ENCODE measurements at regions not wholly inside any gene's neighbourhood (a gene's known extent, or its start where the extent isn't known, plus 50 kb on each side); places are given as distances from the start of the nearest gene placed in this dataset.

DNA sequence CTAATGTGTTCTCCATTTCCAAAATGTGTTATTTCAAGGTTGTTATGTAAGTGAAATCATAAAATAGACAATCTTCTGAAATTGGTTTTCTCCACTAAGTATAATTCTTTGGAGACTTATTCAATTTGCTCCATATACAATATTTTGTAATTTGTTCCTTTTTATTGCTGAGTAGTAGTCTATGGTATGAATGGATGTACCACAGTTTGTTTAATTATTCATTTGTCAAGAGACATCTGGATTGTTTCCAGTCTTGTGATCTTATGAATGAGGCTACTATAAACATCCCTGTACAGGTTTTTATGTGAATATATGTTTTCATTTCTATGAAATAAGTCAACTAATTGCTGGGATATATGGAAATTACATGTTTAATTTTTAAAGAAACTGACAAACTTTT is 652.6 kb upstream of the PLXNA2 start:
- H3K9me3 ChIP-seq: no peaks in the 10 kb centered on the region
- no peaks in the 10 kb centered on the region for H3K27me3 ChIP-seq
- no peaks in the 10 kb centered on the region for H3K36me3 ChIP-seq
- H3K27ac ChIP-seq: no peak overlapping the region
- in situ Hi-C loops (cut with MboI; ENCODE audit: low pct_ligation_motif_present in 1 of 4, low pct_unique_long_range_greater_than_20kb in 1 of 4, low sequenced_read_pairs in 3 of 4): no loop called here
- DNase-seq: no peak
- TF ChIP-seq POLR2A (IDR thresholded peaks at IDR 0.05): no peak
- TF ChIP-seq, protein P1, sequence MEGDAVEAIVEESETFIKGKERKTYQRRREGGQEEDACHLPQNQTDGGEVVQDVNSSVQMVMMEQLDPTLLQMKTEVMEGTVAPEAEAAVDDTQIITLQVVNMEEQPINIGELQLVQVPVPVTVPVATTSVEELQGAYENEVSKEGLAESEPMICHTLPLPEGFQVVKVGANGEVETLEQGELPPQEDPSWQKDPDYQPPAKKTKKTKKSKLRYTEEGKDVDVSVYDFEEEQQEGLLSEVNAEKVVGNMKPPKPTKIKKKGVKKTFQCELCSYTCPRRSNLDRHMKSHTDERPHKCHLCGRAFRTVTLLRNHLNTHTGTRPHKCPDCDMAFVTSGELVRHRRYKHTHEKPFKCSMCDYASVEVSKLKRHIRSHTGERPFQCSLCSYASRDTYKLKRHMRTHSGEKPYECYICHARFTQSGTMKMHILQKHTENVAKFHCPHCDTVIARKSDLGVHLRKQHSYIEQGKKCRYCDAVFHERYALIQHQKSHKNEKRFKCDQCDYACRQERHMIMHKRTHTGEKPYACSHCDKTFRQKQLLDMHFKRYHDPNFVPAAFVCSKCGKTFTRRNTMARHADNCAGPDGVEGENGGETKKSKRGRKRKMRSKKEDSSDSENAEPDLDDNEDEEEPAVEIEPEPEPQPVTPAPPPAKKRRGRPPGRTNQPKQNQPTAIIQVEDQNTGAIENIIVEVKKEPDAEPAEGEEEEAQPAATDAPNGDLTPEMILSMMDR (IDR thresholded peaks at IDR 0.05): no peak
- TF ChIP-seq EP300 (IDR thresholded peaks at IDR 0.05; ENCODE audit: low read depth): no peak
- TF ChIP-seq POLR2AphosphoS5 (IDR thresholded peaks at IDR 0.05): no peak
- intact Hi-C loops (cut with DNase I; ENCODE audit: low total_unique reads): no loop called here
- no peak overlapping the region for H3K4me3 ChIP-seq
- no peaks in the 10 kb centered on the region for H3K4me1 ChIP-seq

DNA sequence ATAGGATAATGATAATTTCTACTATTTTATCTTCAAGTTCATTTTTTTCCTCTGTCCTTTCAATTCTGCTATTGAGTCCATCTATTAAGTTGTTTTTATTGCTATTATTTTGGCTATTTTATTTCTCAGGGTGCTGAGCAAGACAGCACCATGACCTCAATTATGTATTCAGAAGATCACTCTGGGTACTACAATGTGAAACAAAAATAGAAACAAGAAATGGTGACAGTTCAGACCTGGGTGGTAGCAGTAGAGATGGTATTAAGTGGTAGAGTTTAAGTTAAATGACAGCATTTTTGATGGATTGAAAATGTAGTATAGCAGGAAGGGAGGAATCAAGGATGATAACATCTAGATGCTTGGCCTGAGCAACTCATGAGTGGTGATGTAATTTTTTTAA is 655.3 kb upstream of the PLXNA2 start:
- in situ Hi-C loops (cut with MboI; ENCODE audit: low pct_ligation_motif_present in 1 of 4, low pct_unique_long_range_greater_than_20kb in 1 of 4, low sequenced_read_pairs in 3 of 4): no loop called here
- Histone ChIP-seq H3K27ac (no peak overlapping the region), H3K27me3 (no peaks in the 10 kb centered on the region), H3K9me3 (no peaks in the 10 kb centered on the region), H3K4me1 (no peaks in the 10 kb centered on the region), H3K36me3 (no peaks in the 10 kb centered on the region), H3K4me3 (no peak overlapping the region)
- TF ChIP-seq POLR2A (IDR thresholded peaks at IDR 0.05) (no peak), POLR2AphosphoS5 (IDR thresholded peaks at IDR 0.05) (no peak), EP300 (IDR thresholded peaks at IDR 0.05; ENCODE audit: low read depth) (no peak)
- TF ChIP-seq, protein P1 (IDR thresholded peaks at IDR 0.05): no peak
- intact Hi-C loops (cut with DNase I; ENCODE audit: low total_unique reads): no loop called here
- no peak for DNase-seq

DNA sequence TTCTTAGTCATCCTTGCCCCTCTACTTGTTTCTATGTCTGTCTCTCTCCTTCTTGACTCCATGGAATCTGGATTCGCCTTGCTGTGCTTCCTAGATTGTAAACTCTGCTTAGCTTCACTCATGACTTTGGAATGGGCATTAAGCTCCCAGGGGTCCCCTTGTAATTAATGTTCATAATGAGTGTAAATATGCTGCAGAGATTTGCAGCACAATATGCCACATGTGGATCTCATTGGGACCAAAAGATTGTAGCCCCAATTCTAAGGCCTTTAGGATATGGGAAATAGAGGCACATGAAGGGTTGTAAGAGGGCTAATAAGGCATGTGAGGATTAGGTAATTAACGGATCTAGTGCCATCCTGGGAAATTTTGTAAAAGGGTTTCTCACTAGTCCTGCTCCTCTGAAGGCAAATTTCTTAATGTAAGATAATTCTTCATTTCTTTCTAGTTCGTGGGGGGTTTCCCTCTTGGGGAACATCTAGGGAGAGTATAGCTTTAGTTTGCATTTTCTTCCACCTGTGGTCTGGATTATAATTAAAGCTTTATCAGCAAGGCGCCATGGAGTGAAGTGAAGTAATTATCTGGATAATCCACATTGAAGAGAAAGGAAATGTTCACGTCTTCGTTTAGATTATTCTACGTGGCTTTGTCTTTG is 659.2 kb upstream of the PLXNA2 start:
- in situ Hi-C loops (cut with MboI; ENCODE audit: low pct_ligation_motif_present in 1 of 4, low pct_unique_long_range_greater_than_20kb in 1 of 4, low sequenced_read_pairs in 3 of 4) (no loop called here), intact Hi-C loops (cut with DNase I; ENCODE audit: low total_unique reads) (no loop called here)
- no peaks in the 10 kb centered on the region for H3K9me3 ChIP-seq
- TF ChIP-seq POLR2A (IDR thresholded peaks at IDR 0.05) (no peak), POLR2AphosphoS5 (IDR thresholded peaks at IDR 0.05) (no peak), EP300 (IDR thresholded peaks at IDR 0.05; ENCODE audit: low read depth) (no peak)
- TF ChIP-seq, protein P1 (IDR thresholded peaks at IDR 0.05): no peak
- H3K4me3 ChIP-seq: no peak overlapping the region
- H3K4me1 ChIP-seq: no peaks in the 10 kb centered on the region
- no peak for DNase-seq
- no peak overlapping the region for H3K27ac ChIP-seq
- H3K27me3 ChIP-seq: no peaks in the 10 kb centered on the region
- H3K36me3 ChIP-seq: no peaks in the 10 kb centered on the region
- WGBS, 2 donors (ENCODE audit: low coverage in 1 of 2): 84 to 86% methylated on average over 6 to 7 of the region's 7 CpGs

DNA sequence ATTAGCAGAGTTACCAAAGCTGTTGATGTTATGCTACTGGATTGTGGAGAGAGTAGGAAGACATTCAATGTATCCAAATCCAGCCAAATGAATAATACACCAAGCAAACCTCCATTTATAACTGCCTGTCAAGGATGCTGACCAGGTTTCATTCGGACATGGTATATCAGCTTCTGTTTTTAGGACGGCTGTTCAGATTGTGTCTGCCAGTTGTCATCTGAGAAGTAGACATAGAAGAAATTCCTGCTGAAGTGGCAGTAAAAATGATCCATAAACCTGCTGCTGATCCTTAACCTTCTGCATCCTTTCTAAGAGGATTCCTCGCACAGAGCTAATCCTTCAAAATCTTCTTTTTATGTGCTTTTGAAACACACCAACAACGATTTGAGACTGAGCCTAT is 663.6 kb upstream of the PLXNA2 start:
- H3K4me3 ChIP-seq: no peak overlapping the region
- DNase-seq: no peak
- no peak overlapping the region for H3K27ac ChIP-seq
- H3K4me1 ChIP-seq: no peaks in the 10 kb centered on the region
- no peaks in the 10 kb centered on the region for H3K36me3 ChIP-seq
- whole genome bisulfite sequencing, 2 donors (ENCODE audit: low coverage in 1 of 2): 56 to 66% methylated on average over 3 to 4 of the region's 4 CpGs
- no peaks in the 10 kb centered on the region for H3K9me3 ChIP-seq
- TF ChIP-seq, protein P1 (IDR thresholded peaks at IDR 0.05): no peak
- TF ChIP-seq POLR2AphosphoS5 (IDR thresholded peaks at IDR 0.05): no peak
- TF ChIP-seq EP300 (IDR thresholded peaks at IDR 0.05; ENCODE audit: low read depth): no peak
- no peak for TF ChIP-seq POLR2A (IDR thresholded peaks at IDR 0.05)
- no peaks in the 10 kb centered on the region for H3K27me3 ChIP-seq
- in situ Hi-C loops (cut with MboI; ENCODE audit: low pct_ligation_motif_present in 1 of 4, low pct_unique_long_range_greater_than_20kb in 1 of 4, low sequenced_read_pairs in 3 of 4): no loop called here
- intact Hi-C loops (cut with DNase I; ENCODE audit: low total_unique reads): no loop called here
